OCI-LY3 (cell line): ENCODE measurements at regions not wholly inside any gene's neighbourhood (a gene's known extent, or its start where the extent isn't known, plus 50 kb on each side); places are given as distances from the start of the nearest gene placed in this dataset.

Experiments
- CTCF ChIP-seq: fragments of 200-600, 300-600 bp; sonication (generic); IDR thresholded peaks from 2 replicates; pipeline ENCODE4 v1.5.1; 2014; ENCODE audit warnings: antibody characterized with exemption, low read length, low read depth
- EZH2phosphoT487 ChIP-seq: fragments of 200-600 bp; shearing (Covaris generic); IDR thresholded peaks from 2 replicates; pipeline ENCODE4 v1.6.1; 2018; ENCODE audit warnings: antibody characterized with exemption, mixed run types, low read depth

GRCh38 chr17:71428897-71429296 is 691.9 kb upstream of the SOX9 start:
- TF ChIP-seq CTCF (no peak), EZH2phosphoT487 (no peak)
